Cardiac muscle cell (in vitro differentiated cells and primary cell): ENCODE measurements at regions not wholly inside any gene's neighbourhood (a gene's known extent, or its start where the extent isn't known, plus 50 kb on each side); places are given as distances from the start of the nearest gene placed in this dataset.

ENCODE experiments used
- DNase-seq, 2 donors: peaks; one replicate each; pipeline versions ENCODE4 v3.0.0 to v3.0.0-alpha.2; 2010 to 2017; ENCODE audit warnings: low read depth in 1 of 2, low spot score in 1 of 2
- H3K27ac ChIP-seq: fragments of 200-600 bp; sonication (generic); 2 replicates; pipeline ENCODE4 v1.5.1; 2016
- H3K27me3 ChIP-seq: fragments of 200-600 bp; sonication (generic); 2 replicates; pipeline ENCODE4 v1.6.0; 2016; ENCODE audit warnings: control low read depth
- H3K36me3 ChIP-seq: fragments of 200-600 bp; sonication (generic); 2 replicates; pipeline ENCODE4 v1.5.1; 2016; ENCODE audit warnings: control low read depth
- H3K4me1 ChIP-seq: fragments of 200-600 bp; sonication (generic); 2 replicates; pipeline ENCODE4 v1.8.1; 2017; ENCODE audit warnings: low read depth, mild to moderate bottlenecking, mixed run types
- H3K4me3 ChIP-seq: fragments of 200-600 bp; sonication (generic); 2 replicates; pipeline ENCODE4 v1.5.1; 2016; ENCODE audit warnings: mild to moderate bottlenecking
- H3K9me3 ChIP-seq: fragments of 200-600 bp; sonication (generic); 2 replicates; pipeline ENCODE4 v1.5.1; 2017; ENCODE audit warnings: low read depth, mild to moderate bottlenecking, control low read depth
- CTCF ChIP-seq: IDR thresholded peaks from 2 replicates; pipeline ENCODE4 v1.5.1; 2012; ENCODE audit warnings: low read depth, mild to moderate bottlenecking, low read length

GRCh38 chr9:24045150-24045549, 219.1 kb upstream of the ELAVL2 start:
- no peak for DNase-seq
- Histone ChIP-seq H3K27ac (no peak overlapping the region), H3K36me3 (no peaks in the 10 kb centered on the region), H3K4me1 (no peaks in the 10 kb centered on the region), H3K4me3 (no peak overlapping the region), H3K9me3 (no peaks in the 10 kb centered on the region), H3K27me3 (no peaks in the 10 kb centered on the region)
- TF ChIP-seq CTCF, result no peak

- H3K27ac ChIP-seq, result no peak overlapping the region
- no peaks in the 10 kb centered on the region for H3K4me1 ChIP-seq
- no peaks in the 10 kb centered on the region for H3K36me3 ChIP-seq
- H3K9me3 ChIP-seq, result no peaks in the 10 kb centered on the region
- no peak for DNase-seq
- H3K27me3 ChIP-seq, result no peaks in the 10 kb centered on the region
- no peak overlapping the region for H3K4me3 ChIP-seq
- TF ChIP-seq CTCF, result no peak
These were observed 218.5 kb upstream of the ELAVL2 start for GRCh38 chr9:24044576-24044975.

GRCh38 chr9:24041160-24041690, 215.2 kb upstream of the ELAVL2 start:
- no peak for DNase-seq
- TF ChIP-seq CTCF, result no peak

GRCh38 chr9:24036459-24036858, 210.4 kb upstream of the ELAVL2 start:
- no peaks in the 10 kb centered on the region for H3K9me3 ChIP-seq
- DNase-seq, result no peak
- H3K27me3 ChIP-seq, result no peaks in the 10 kb centered on the region
- no peak overlapping the region for H3K27ac ChIP-seq
- TF ChIP-seq CTCF, result no peak
- H3K4me3 ChIP-seq, result no peak overlapping the region
- H3K36me3 ChIP-seq, result no peaks in the 10 kb centered on the region
- H3K4me1 ChIP-seq, result no peaks in the 10 kb centered on the region

More at GRCh38 chr9:24041160-24041690, 215.2 kb upstream of the ELAVL2 start:
- no peak overlapping the region for H3K4me3 ChIP-seq
- H3K36me3 ChIP-seq, result no peaks in the 10 kb centered on the region
- no peaks in the 10 kb centered on the region for H3K9me3 ChIP-seq
- no peaks in the 10 kb centered on the region for H3K4me1 ChIP-seq
- no peak overlapping the region for H3K27ac ChIP-seq
- no peaks in the 10 kb centered on the region for H3K27me3 ChIP-seq

GRCh38 chr9:24035816-24036215, 209.8 kb upstream of the ELAVL2 start:
- no peaks in the 10 kb centered on the region for H3K36me3 ChIP-seq

More at GRCh38 chr9:24035816-24036215, 209.8 kb upstream of the ELAVL2 start:
- Histone ChIP-seq H3K4me1 (no peaks in the 10 kb centered on the region), H3K9me3 (no peaks in the 10 kb centered on the region), H3K27me3 (no peaks in the 10 kb centered on the region), H3K27ac (no peak overlapping the region), H3K4me3 (no peak overlapping the region)
- no peak for DNase-seq
- no peak for TF ChIP-seq CTCF
